GM21526 (cell line): ENCODE measurements at regions not wholly inside any gene's neighbourhood (a gene's known extent, or its start where the extent isn't known, plus 50 kb on each side); places are given as distances from the start of the nearest gene placed in this dataset.

Source experiments
- ATAC-seq: cut with Tn5 transposase; IDR thresholded peaks from one replicate; pipeline ENCODE4 v1.9.1; 2021; ENCODE audit warnings: moderate library complexity; ENCODE audit not compliant: unreplicated experiment, low FRiP score

DNA sequence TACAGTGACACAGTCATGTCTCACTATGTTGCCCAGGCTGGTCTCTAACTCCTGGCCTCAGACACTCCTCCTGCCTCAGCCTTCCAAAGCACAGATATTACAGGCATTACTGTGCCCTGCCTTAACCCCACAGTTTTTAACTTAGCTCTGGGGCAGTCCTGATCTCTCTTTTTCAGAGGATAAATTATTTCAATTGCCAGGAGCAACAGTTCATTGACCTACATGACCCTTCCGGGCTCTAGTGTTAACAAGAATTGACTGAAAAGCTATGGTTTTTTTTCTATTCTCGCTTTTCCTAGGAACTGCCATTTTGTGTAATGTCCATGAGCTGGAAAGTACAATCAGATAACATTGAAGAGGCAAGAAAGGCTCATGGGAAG, 92.8 kb downstream of the HNRNPLL start:
- no peak for ATAC-seq

GRCh38 chr2:38509314-38509946, 93.3 kb downstream of the HNRNPLL start:
- ATAC-seq = no peak

GRCh38 chr2:38508311-38509039, 94.3 kb downstream of the HNRNPLL start:
- no peak for ATAC-seq

GRCh38 chr2:38507712-38508111, 95.0 kb downstream of the HNRNPLL start:
- no peak for ATAC-seq

DNA sequence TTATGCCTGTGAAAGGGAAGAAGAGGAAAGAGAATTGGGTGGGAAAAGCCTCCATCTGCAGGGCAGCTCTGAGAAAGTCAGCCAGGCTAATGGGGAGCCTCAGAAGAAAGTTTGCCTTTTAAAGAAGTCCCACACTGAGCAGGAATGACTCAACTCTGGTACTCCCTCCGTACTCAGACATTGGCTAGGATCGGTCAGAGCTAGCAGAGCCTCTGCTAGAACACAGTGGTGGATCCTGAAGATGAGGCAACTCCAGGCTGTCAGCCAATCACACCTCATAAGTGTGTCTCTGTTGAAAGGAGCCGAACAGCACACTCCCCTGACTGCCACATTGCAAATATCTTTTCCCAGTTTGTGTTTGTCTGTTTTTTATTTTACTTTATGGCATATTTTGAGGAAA, 96.9 kb downstream of the HNRNPLL start:
- no peak for ATAC-seq

DNA sequence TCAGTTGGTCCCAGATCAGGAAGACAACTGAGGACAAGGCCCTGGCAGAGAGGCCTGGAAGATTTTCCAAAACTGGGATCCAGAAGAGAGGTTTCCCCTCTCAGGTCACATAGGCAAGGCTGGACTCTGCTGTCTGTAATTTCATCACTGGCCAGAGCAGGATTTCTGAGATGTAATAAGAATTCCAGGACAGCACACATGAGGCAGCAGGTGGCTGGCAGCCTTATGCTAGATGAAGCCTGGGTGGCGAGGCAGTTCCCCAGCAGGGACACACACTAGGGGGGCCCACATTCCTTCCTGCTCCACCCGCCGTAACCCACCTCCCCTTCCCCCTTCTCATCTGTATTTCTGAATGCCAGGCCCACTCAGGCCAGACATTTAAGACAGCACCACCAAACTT, 98.6 kb downstream of the HNRNPLL start:
- no peak for ATAC-seq

GRCh38 chr2:38502107-38502506, 100.6 kb downstream of the HNRNPLL start:
- no peak for ATAC-seq

DNA sequence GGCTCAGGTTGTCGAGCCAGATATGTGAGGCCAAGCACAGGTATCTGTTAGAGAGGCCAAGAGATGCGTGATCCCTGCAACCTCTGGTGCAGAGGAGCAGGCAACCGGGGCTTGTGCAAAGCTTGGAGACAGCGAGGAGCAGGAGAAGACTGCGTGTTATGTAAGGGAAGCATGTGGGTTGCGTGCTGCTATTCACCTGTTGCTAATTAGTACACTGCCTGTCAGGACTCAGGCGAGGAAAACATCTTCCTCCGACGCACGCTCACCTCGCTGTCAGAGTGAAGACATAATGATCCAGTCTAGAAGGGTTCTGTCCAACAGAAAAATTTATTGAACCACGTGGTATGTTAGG, 102.5 kb downstream of the HNRNPLL start:
- no peak for ATAC-seq

- ATAC-seq = no peak
These were observed 103.0 kb downstream of the HNRNPLL start for GRCh38 chr2:38499548-38500282.

- ATAC-seq = no peak
These were observed 104.7 kb downstream of the HNRNPLL start for GRCh38 chr2:38498045-38498481.

DNA sequence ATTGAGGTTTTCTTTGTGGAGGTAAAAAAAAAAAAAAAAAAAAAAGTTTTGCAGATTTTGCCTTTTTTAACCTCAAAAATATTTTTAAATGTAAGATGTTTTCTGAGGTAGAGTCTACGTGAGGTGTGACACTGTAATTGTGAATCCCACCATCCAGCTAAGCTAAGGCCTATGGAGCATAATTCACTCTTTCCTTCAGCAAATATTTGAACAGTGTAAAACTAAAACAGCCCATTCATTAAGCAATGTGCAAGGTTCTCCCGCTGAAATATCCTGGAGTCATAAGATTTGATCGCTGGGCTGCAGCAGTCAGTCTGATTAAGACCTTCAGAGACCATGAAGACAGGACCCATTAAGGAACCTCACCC, 105.1 kb downstream of the HNRNPLL start:
- ATAC-seq = no peak

GRCh38 chr2:38496927-38497669, 105.6 kb downstream of the HNRNPLL start:
- ATAC-seq = no peak

DNA sequence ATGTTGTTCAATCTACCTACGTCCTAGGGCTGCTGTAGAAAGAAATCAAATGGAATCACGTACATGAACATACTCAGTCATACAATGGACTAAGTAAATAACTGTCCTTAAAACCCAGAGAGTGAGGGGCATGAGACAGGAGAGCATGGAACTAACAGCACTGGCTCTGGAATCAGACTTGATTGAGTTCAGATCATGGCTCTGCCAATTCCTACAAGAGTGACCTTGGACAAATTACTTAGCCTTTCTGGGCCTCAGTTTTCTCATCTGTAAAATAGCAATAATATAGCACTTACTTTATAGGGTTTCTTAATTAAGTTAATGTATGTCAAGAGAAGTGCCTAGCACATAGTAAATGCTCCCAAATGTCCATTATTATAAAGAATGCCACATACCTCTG, 106.8 kb downstream of the HNRNPLL start:
- ATAC-seq = no peak

DNA sequence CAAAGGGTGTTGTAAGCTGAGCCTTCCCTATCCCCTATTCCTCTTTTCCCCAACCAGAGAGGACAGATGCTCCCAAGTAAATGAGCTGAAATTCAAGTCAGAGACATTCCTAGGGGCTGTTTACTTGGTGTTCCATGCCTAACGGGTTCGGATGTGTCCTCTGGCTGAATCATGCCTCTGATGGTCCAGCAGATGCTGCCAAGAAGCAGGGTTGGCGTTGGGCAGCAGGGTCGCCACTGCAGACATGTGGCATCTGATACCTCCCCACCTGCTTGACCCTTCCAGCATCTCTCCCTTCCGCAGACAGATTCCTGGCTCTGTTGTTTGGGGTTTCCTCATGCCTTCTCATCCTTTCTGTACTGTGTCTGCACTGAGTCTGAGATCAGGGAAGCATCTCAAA, 108.3 kb downstream of the HNRNPLL start:
- ATAC-seq = no peak

- ATAC-seq = no peak
These were observed 110.6 kb downstream of the HNRNPLL start for GRCh38 chr2:38492042-38492615.

- no peak for ATAC-seq
These were observed 111.3 kb downstream of the HNRNPLL start for GRCh38 chr2:38491436-38491835.

DNA sequence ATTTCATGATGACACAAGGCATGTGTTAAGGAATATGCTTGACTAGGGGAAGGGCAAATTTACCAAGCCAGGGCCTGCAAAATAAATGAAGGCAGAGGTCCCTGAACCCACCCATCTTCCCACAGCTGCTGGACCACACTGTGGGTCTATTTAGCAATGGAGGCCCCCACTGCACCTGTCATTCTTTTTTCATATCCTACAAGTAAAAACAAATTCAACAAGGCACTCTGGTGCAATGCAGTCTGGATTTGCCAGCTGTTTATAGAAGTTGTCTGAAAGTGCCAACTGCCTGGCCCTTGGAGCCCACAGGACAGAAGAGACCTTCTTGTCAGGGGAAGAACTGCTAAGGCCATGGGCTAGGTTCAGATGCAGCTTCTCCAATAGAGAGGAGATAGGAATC, 112.8 kb upstream of the ATL2 start:
- no peak for ATAC-seq

DNA sequence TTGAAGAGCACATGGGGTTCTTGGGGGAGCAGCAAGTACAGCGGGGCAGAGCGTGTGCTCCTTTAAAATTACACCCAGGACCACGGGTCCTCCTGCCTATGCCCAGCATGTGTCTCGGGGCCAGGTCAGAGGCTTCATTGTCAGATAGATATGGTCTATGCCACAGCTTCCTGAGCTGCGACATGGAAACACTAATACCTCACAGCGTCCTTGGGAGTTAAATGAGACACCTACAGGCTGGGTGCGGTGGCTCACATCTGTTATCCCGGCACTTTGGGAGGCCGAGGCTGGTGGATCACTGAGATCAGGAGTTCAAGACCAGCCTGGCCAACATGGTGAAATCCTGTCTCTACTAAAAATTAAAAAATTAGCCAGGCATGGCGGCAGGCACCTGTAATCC, 110.8 kb upstream of the ATL2 start:
- no peak for ATAC-seq

- no peak for ATAC-seq
These were observed 109.3 kb upstream of the ATL2 start for GRCh38 chr2:38486213-38487026.

GRCh38 chr2:38485734-38486133, 108.7 kb upstream of the ATL2 start:
- peak; percentile 92 for ATAC-seq
